ENCODE measurements at regions not wholly inside any gene's neighbourhood (a gene's known extent, or its start where the extent isn't known, plus 50 kb on each side); places are given as distances from the start of the nearest gene placed in this dataset.
"Not testable (repeated sequence)": the region's sequence is repeated elsewhere in the genome, so short reads cannot be mapped to it uniquely, and the experiment has no call there.

DNA sequence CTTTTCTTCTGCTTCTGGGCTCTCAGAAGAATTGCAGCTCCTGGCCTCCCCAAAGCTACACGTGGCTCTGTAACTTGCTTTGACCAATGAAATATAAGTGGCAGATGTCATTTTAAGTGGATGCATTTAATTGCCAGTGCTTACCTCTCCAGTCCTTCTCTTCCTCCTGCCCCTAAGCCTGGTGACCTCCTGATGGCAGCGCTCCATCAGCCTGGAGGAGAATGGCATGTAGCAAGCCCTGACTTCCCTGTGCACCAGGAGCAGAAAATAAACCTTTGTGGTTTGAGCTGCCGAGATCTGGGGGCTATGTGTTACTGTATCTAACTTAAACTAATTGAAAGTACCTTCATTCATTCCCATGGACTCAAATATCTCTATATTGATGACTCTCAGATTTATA lies 304.7 kb upstream of the CHRNA7 start:
- TF ChIP-seq, protein P1, sequence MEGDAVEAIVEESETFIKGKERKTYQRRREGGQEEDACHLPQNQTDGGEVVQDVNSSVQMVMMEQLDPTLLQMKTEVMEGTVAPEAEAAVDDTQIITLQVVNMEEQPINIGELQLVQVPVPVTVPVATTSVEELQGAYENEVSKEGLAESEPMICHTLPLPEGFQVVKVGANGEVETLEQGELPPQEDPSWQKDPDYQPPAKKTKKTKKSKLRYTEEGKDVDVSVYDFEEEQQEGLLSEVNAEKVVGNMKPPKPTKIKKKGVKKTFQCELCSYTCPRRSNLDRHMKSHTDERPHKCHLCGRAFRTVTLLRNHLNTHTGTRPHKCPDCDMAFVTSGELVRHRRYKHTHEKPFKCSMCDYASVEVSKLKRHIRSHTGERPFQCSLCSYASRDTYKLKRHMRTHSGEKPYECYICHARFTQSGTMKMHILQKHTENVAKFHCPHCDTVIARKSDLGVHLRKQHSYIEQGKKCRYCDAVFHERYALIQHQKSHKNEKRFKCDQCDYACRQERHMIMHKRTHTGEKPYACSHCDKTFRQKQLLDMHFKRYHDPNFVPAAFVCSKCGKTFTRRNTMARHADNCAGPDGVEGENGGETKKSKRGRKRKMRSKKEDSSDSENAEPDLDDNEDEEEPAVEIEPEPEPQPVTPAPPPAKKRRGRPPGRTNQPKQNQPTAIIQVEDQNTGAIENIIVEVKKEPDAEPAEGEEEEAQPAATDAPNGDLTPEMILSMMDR (tag by site-specific recombination; IDR thresholded peaks at IDR 0.05), result not testable (repeated sequence)
- TF ChIP-seq, protein P2, sequence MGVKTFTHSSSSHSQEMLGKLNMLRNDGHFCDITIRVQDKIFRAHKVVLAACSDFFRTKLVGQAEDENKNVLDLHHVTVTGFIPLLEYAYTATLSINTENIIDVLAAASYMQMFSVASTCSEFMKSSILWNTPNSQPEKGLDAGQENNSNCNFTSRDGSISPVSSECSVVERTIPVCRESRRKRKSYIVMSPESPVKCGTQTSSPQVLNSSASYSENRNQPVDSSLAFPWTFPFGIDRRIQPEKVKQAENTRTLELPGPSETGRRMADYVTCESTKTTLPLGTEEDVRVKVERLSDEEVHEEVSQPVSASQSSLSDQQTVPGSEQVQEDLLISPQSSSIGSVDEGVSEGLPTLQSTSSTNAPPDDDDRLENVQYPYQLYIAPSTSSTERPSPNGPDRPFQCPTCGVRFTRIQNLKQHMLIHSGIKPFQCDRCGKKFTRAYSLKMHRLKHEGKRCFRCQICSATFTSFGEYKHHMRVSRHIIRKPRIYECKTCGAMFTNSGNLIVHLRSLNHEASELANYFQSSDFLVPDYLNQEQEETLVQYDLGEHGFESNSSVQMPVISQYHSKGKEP (tag by site-specific recombination; IDR thresholded peaks at IDR 0.05), result not testable (repeated sequence)
- TF ChIP-seq ZNF341 (tag by site-specific recombination; IDR thresholded peaks at IDR 0.05; ENCODE audit: low read depth), result not testable (repeated sequence)
- TF ChIP-seq, protein P3, sequence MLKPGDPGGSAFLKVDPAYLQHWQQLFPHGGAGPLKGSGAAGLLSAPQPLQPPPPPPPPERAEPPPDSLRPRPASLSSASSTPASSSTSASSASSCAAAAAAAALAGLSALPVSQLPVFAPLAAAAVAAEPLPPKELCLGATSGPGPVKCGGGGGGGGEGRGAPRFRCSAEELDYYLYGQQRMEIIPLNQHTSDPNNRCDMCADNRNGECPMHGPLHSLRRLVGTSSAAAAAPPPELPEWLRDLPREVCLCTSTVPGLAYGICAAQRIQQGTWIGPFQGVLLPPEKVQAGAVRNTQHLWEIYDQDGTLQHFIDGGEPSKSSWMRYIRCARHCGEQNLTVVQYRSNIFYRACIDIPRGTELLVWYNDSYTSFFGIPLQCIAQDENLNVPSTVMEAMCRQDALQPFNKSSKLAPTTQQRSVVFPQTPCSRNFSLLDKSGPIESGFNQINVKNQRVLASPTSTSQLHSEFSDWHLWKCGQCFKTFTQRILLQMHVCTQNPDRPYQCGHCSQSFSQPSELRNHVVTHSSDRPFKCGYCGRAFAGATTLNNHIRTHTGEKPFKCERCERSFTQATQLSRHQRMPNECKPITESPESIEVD (tag by site-specific recombination; IDR thresholded peaks at IDR 0.05), result not testable (repeated sequence)

All from HEK293 (cell line).